A549 (cell line): ENCODE measurements at regions not wholly inside any gene's neighbourhood (a gene's known extent, or its start where the extent isn't known, plus 50 kb on each side); places are given as distances from the start of the nearest gene placed in this dataset.

Experiments used
- EP300 ChIP-seq, 2 experiments: fragments of >200 bp; sonication (Bioruptor Twin); formaldehyde crosslinking; IDR thresholded peaks; 2 replicates in 1 of 2; 3 replicates in 1 of 2; pipeline ENCODE4 v1.6.1; 2016 to 2017
- PBX3 ChIP-seq: IDR thresholded peaks from 2 replicates; pipeline ENCODE4 v1.6.1; 2012
- POLR2A ChIP-seq: IDR thresholded peaks from 2 replicates; pipeline ENCODE4 v1.6.1; 2012; ENCODE audit warnings: mild to moderate bottlenecking, low read length
- TP53 ChIP-seq: fragments of 250-450 bp; sonication (Bioruptor Pico); IDR thresholded peaks from 2 replicates; pipeline ENCODE4 v1.5.0; 2021; ENCODE audit warnings: mild to moderate bottlenecking, moderate library complexity
- TF ChIP-seq, protein P1 (sequence below): fragments of 200-600 bp; sonication (generic); IDR thresholded peaks from 2 replicates; pipeline ENCODE4 v1.6.1; 2016; ENCODE audit warnings: antibody characterized with exemption, mild to moderate bottlenecking, moderate library complexity

GRCh38 chr5:104706600-104706999 lies 1144.0 kb upstream of the NUDT12 start:
- TF ChIP-seq, protein P1, sequence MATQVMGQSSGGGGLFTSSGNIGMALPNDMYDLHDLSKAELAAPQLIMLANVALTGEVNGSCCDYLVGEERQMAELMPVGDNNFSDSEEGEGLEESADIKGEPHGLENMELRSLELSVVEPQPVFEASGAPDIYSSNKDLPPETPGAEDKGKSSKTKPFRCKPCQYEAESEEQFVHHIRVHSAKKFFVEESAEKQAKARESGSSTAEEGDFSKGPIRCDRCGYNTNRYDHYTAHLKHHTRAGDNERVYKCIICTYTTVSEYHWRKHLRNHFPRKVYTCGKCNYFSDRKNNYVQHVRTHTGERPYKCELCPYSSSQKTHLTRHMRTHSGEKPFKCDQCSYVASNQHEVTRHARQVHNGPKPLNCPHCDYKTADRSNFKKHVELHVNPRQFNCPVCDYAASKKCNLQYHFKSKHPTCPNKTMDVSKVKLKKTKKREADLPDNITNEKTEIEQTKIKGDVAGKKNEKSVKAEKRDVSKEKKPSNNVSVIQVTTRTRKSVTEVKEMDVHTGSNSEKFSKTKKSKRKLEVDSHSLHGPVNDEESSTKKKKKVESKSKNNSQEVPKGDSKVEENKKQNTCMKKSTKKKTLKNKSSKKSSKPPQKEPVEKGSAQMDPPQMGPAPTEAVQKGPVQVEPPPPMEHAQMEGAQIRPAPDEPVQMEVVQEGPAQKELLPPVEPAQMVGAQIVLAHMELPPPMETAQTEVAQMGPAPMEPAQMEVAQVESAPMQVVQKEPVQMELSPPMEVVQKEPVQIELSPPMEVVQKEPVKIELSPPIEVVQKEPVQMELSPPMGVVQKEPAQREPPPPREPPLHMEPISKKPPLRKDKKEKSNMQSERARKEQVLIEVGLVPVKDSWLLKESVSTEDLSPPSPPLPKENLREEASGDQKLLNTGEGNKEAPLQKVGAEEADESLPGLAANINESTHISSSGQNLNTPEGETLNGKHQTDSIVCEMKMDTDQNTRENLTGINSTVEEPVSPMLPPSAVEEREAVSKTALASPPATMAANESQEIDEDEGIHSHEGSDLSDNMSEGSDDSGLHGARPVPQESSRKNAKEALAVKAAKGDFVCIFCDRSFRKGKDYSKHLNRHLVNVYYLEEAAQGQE: no peak
- TF ChIP-seq PBX3: no peak
- no peak for TF ChIP-seq TP53 (CRISPR knock-in tag)
- TF ChIP-seq POLR2A: no peak
- TF ChIP-seq EP300 (IDR thresholded peaks at IDR 0.05): no peak
